HepG2 (cell line): ENCODE measurements at regions not wholly inside any gene's neighbourhood (a gene's known extent, or its start where the extent isn't known, plus 50 kb on each side); places are given as distances from the start of the nearest gene placed in this dataset.

Experiments
- BRD4 ChIP-seq: sonication (generic); formaldehyde crosslinking; IDR thresholded peaks from 2 replicates; pipeline ENCODE4 v1.4.0; 2020; ENCODE audit warnings: missing genetic modification reagents
- CREB1 ChIP-seq, 2 experiments: fragments of 450-650 bp in 1 of 2; IDR thresholded peaks; 2 replicates each; pipeline ENCODE4 v1.6.1; 2016 to 2017; ENCODE audit warnings: control low read depth in 1 of 2, mild to moderate bottlenecking in 1 of 2, missing compliant biosample characterization in 1 of 2, missing genetic modification characterization in 1 of 2
- CTCF ChIP-seq: sonication (generic); formaldehyde crosslinking; IDR thresholded peaks from 2 replicates; pipeline ENCODE4 v1.5.0; 2020; ENCODE audit warnings: mild to moderate bottlenecking, missing genetic modification reagents, moderate library complexity
- EP300 ChIP-seq, 3 experiments: sonication (generic) in 1 of 3; formaldehyde crosslinking in 1 of 3; IDR thresholded peaks; 2 replicates each; pipeline versions ENCODE4 v1.5.1 to v1.6.1; 2011 to 2020; ENCODE audit warnings: low read depth in 2 of 3, low read length in 2 of 3, borderline replicate concordance in 1 of 3, improper control_type of control experiment in 1 of 3, mild to moderate bottlenecking in 1 of 3, missing genetic modification reagents in 1 of 3, moderate library complexity in 1 of 3
- HOXA7 ChIP-seq: sonication (generic); formaldehyde crosslinking; IDR thresholded peaks from 2 replicates; pipeline ENCODE4 v1.8.1; 2022; ENCODE audit warnings: mild to moderate bottlenecking, missing genetic modification reagents, moderate library complexity
- KDM3A ChIP-seq: IDR thresholded peaks from 2 replicates; pipeline ENCODE4 v1.6.1; 2018; ENCODE audit warnings: low read depth, missing compliant biosample characterization
- KDM4B ChIP-seq: sonication (generic); formaldehyde crosslinking; IDR thresholded peaks from 2 replicates; pipeline ENCODE4 v1.4.0; 2020; ENCODE audit warnings: missing genetic modification reagents
- MAFK ChIP-seq, 2 experiments: IDR thresholded peaks in 1 of 2; conservative IDR thresholded peaks in 1 of 2; 2 replicates each; pipeline ENCODE4 v1.6.1; 2011; ENCODE audit warnings: improper control_type of control experiment in 2 of 2, low read length in 2 of 2
- TAF1 ChIP-seq: sonication (generic); formaldehyde crosslinking; IDR thresholded peaks from 2 replicates; pipeline ENCODE4 v1.4.0; 2020; ENCODE audit warnings: missing genetic modification reagents
- TARDBP ChIP-seq: sonication (generic); formaldehyde crosslinking; IDR thresholded peaks from 2 replicates; pipeline ENCODE4 v1.8.0; 2022; ENCODE audit warnings: mild to moderate bottlenecking, missing genetic modification reagents
- ZNF274 ChIP-seq: sonication (generic); formaldehyde crosslinking; IDR thresholded peaks from 2 replicates; pipeline ENCODE4 v1.5.1; 2020; ENCODE audit warnings: mild to moderate bottlenecking, missing genetic modification reagents
- ZNF615 ChIP-seq: sonication (generic); formaldehyde crosslinking; IDR thresholded peaks from 2 replicates; pipeline ENCODE4 v1.5.0; 2020; ENCODE audit warnings: mild to moderate bottlenecking, missing genetic modification reagents, borderline replicate concordance
- ZNF780A ChIP-seq: sonication (generic); formaldehyde crosslinking; IDR thresholded peaks from 2 replicates; pipeline ENCODE4 v1.8.0; 2022; ENCODE audit warnings: mild to moderate bottlenecking, missing genetic modification reagents, moderate library complexity
- TF ChIP-seq, protein P1 (sequence below), 2 experiments: fragments of 450-650 bp in 1 of 2; sonication (generic) in 1 of 2; formaldehyde crosslinking in 1 of 2; IDR thresholded peaks; 2 replicates each; pipeline versions ENCODE4 v1.6.1 to v1.8.0; 2016 to 2022; ENCODE audit warnings: antibody characterized with exemption in 1 of 2, mild to moderate bottlenecking in 1 of 2, missing genetic modification reagents in 1 of 2

DNA sequence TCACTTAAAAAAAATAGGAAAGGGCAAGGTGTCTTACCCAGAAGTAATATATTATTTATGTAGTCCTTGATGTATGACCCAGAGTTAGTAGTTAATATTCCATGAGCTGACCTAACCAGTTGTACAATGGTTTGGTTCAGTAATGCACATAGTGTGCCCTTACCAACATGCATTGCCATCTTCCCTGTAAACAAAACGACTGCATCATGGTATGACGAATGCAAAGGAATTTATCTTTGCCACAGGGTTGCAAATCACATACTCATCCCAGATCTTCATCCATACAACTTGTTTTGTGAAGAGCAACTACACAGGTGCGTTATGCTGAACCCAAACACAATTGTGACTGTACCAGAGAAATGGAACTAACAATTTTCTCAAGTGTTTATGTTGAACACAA lies 68.9 kb upstream of the ZSWIM2 start:
- TF ChIP-seq ZNF274 (CRISPR knock-in tag) (no peak), TAF1 (CRISPR knock-in tag) (no peak), ZNF780A (no peak), KDM3A (CRISPR knock-in tag) (no peak), KDM4B (no peak), EP300 (IDR thresholded peaks at IDR 0.05; ENCODE audit: low read depth in 2 of 2, low read length in 2 of 2) (no peak), EP300 (CRISPR knock-in tag; IDR thresholded peaks at IDR 0.05; ENCODE audit: borderline replicate concordance) (no peak), ZNF615 (CRISPR knock-in tag) (no peak), HOXA7 (CRISPR knock-in tag) (no peak), BRD4 (CRISPR knock-in tag) (no peak), CREB1 (IDR thresholded peaks at IDR 0.05) (no peak), CREB1 (CRISPR knock-in tag; IDR thresholded peaks at IDR 0.05) (no peak), TARDBP (CRISPR knock-in tag) (no peak), CTCF (CRISPR knock-in tag) (no peak), MAFK (conservative IDR thresholded peaks at IDR 0.05 in 1 of 2, IDR thresholded peaks at IDR 0.05 in 1 of 2; ENCODE audit: low read length in 2 of 2) (no peak)
- TF ChIP-seq, protein P1, sequence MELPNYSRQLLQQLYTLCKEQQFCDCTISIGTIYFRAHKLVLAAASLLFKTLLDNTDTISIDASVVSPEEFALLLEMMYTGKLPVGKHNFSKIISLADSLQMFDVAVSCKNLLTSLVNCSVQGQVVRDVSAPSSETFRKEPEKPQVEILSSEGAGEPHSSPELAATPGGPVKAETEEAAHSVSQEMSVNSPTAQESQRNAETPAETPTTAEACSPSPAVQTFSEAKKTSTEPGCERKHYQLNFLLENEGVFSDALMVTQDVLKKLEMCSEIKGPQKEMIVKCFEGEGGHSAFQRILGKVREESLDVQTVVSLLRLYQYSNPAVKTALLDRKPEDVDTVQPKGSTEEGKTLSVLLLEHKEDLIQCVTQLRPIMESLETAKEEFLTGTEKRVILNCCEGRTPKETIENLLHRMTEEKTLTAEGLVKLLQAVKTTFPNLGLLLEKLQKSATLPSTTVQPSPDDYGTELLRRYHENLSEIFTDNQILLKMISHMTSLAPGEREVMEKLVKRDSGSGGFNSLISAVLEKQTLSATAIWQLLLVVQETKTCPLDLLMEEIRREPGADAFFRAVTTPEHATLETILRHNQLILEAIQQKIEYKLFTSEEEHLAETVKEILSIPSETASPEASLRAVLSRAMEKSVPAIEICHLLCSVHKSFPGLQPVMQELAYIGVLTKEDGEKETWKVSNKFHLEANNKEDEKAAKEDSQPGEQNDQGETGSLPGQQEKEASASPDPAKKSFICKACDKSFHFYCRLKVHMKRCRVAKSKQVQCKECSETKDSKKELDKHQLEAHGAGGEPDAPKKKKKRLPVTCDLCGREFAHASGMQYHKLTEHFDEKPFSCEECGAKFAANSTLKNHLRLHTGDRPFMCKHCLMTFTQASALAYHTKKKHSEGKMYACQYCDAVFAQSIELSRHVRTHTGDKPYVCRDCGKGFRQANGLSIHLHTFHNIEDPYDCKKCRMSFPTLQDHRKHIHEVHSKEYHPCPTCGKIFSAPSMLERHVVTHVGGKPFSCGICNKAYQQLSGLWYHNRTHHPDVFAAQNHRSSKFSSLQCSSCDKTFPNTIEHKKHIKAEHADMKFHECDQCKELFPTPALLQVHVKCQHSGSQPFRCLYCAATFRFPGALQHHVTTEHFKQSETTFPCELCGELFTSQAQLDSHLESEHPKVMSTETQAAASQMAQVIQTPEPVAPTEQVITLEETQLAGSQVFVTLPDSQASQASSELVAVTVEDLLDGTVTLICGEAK (IDR thresholded peaks at IDR 0.05) = no peak
- TF ChIP-seq, protein P1 (CRISPR knock-in tag; IDR thresholded peaks at IDR 0.05) = no peak
